ENCODE measurements at regions not wholly inside any gene's neighbourhood (a gene's known extent, or its start where the extent isn't known, plus 50 kb on each side); places are given as distances from the start of the nearest gene placed in this dataset.

- no peak for TF ChIP-seq CTCF (optimal IDR thresholded peaks at IDR 0.05 in 1 of 3, IDR thresholded peaks at IDR 0.05 in 1 of 3, conservative IDR thresholded peaks at IDR 0.05 in 1 of 3; ENCODE audit: extremely low read depth in 1 of 3, insufficient read depth in 2 of 3, low read length in 3 of 3)
- no peak for TF ChIP-seq EZH2 (IDR thresholded peaks at IDR 0.05; ENCODE audit: low read length)
Measured at GRCh38 chr21:28396421-28396820, 596.3 kb downstream of the LTN1 start.
